Upper lobe of right lung (tissue), 1 donor: ENCODE measurements at regions not wholly inside any gene's neighbourhood (a gene's known extent, or its start where the extent isn't known, plus 50 kb on each side); places are given as distances from the start of the nearest gene placed in this dataset.

Experiments
- ATAC-seq: fragments of 200-7000 bp; cut with Tn5 transposase; one replicate; pipeline ENCODE4 v1.9.1; 2020; ENCODE audit warnings: mild to moderate bottlenecking, moderate library complexity
- DNase-seq: peaks from one replicate; pipeline ENCODE4 v3.0.0-alpha.2; 2020
- H3K27ac ChIP-seq: fragments of 200-600 bp; one replicate; pipeline ENCODE4 v1.8.0; 2022
- H3K27me3 ChIP-seq: fragments of 200-600 bp; one replicate; pipeline ENCODE4 v1.8.0; 2022; ENCODE audit warnings: mild to moderate bottlenecking
- H3K36me3 ChIP-seq: fragments of 200-600 bp; one replicate; pipeline ENCODE4 v1.8.0; 2022
- H3K4me1 ChIP-seq: fragments of 200-600 bp; one replicate; pipeline ENCODE4 v1.8.0; 2022
- H3K4me3 ChIP-seq: fragments of 200-600 bp; one replicate; pipeline ENCODE4 v1.8.0; 2022; ENCODE audit warnings: mild to moderate bottlenecking
- H3K9me3 ChIP-seq: fragments of 200-600 bp; one replicate; pipeline ENCODE4 v1.8.0; 2022
- CTCF ChIP-seq: fragments of 200-600 bp; IDR thresholded peaks from one replicate; pipeline ENCODE4 v1.8.0; 2022; ENCODE audit warnings: antibody characterized with exemption
- intact Hi-C: fragments of 100-400 bp; cut with DNase I; formaldehyde crosslinking; loops from one replicate; pipeline ENCODE4 v1.11.0; 2022
- donor health status: DM: no; HTN: yes; CAD: no; lungs with severe emphysema.

GRCh38 chr3:66106788-66107187, 68.1 kb upstream of the MAGI1 start:
- H3K27ac ChIP-seq = no peak overlapping the region
- ATAC-seq (no peak), DNase-seq (no peak)
- no peak for TF ChIP-seq CTCF
- H3K27me3 ChIP-seq = no peaks in the 10 kb centered on the region
- no peaks in the 10 kb centered on the region for H3K4me1 ChIP-seq
- H3K9me3 ChIP-seq = no peaks in the 10 kb centered on the region
- H3K4me3 ChIP-seq = no peak overlapping the region
- no peaks in the 10 kb centered on the region for H3K36me3 ChIP-seq
- intact Hi-C loops = loop anchor here (10.0 kb wide), 1 partner anchor 62 kb away; no protein-coding TSS in a partner anchor

- Histone ChIP-seq H3K27ac (no peak overlapping the region), H3K36me3 (no peaks in the 10 kb centered on the region), H3K4me1 (no peaks in the 10 kb centered on the region), H3K4me3 (no peak overlapping the region), H3K27me3 (no peaks in the 10 kb centered on the region), H3K9me3 (no peaks in the 10 kb centered on the region)
- ATAC-seq = no peak
- intact Hi-C loops = loop anchor here (10.0 kb wide), 1 partner anchor 60 kb away; no protein-coding TSS in a partner anchor
- DNase-seq = no peak
- TF ChIP-seq CTCF = no peak
These were observed 65.8 kb upstream of the MAGI1 start for GRCh38 chr3:66104535-66104934.

- ATAC-seq = no peak
These were observed 65.0 kb upstream of the MAGI1 start for GRCh38 chr3:66103729-66104128.

DNA sequence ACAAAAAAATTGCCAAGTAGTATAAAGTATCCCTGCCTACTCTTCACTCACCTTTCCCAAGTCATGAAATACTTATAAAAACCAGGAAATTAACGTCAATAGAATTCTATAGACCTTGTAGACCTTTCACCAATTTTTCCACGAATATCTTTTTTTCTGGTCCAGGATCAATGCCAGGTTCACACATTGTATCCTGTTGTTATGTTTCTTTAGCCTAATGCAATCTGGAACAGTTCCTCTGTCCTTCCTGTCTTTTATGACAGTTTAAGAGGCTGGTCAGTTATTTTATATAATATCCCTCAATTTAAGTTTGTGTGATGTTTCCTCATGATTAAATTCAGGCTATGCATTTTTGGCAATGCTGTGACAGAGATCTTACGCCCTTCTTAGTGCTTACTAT, 63.2 kb upstream of the MAGI1 start:
- no peaks in the 10 kb centered on the region for H3K36me3 ChIP-seq
- DNase-seq = no peak
- intact Hi-C loops = loop anchor here (10.0 kb wide), 1 partner anchor 57 kb away; no protein-coding TSS in a partner anchor

More at GRCh38 chr3:66103729-66104128, 65.0 kb upstream of the MAGI1 start:
- no peaks in the 10 kb centered on the region for H3K4me1 ChIP-seq
- no peaks in the 10 kb centered on the region for H3K27me3 ChIP-seq
- TF ChIP-seq CTCF = no peak
- H3K27ac ChIP-seq = no peak overlapping the region
- no peak overlapping the region for H3K4me3 ChIP-seq
- no peak for DNase-seq
- H3K36me3 ChIP-seq = no peaks in the 10 kb centered on the region
- intact Hi-C loops = loop anchor here (10.0 kb wide), 1 partner anchor 59 kb away; no protein-coding TSS in a partner anchor
- no peaks in the 10 kb centered on the region for H3K9me3 ChIP-seq

DNA sequence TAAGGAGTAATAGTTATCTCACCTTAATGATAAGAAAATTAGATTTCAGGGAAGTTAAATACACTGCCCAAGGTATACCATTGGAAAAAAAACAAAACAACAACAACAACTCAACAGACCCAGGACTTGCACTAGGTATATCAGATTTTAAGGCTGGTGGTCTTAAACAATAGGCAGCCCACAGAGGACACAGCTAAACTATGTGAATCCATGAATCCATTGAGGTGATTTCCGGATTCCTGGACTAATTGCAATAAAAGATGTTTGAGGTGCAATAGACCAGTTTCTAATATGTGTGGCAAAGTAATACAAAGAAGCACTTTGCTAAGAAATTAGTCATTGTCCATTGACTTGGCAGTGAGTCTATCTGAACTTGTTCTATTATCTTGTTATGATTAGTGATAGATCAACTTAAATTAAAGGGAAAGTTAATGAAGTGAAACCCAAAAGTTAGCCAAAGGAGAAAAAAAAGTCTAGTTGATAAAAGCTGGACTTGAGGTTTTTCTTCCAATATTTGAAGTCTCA, 60.9 kb upstream of the MAGI1 start:
- DNase-seq (no peak), ATAC-seq (no peak)
- H3K9me3 ChIP-seq = no peaks in the 10 kb centered on the region
- no peaks in the 10 kb centered on the region for H3K36me3 ChIP-seq
- H3K4me3 ChIP-seq = no peak overlapping the region
- intact Hi-C loops = loop anchor here (10.0 kb wide), 1 partner anchor 55 kb away; no protein-coding TSS in a partner anchor
- no peaks in the 10 kb centered on the region for H3K4me1 ChIP-seq
- no peak overlapping the region for H3K27ac ChIP-seq
- TF ChIP-seq CTCF = no peak
- H3K27me3 ChIP-seq = no peaks in the 10 kb centered on the region

More for the DNA sequence above, 63.2 kb upstream of the MAGI1 start:
- Histone ChIP-seq H3K27ac (no peak overlapping the region), H3K4me3 (no peak overlapping the region), H3K9me3 (no peaks in the 10 kb centered on the region), H3K27me3 (no peaks in the 10 kb centered on the region), H3K4me1 (no peaks in the 10 kb centered on the region)
- TF ChIP-seq CTCF = no peak
- no peak for ATAC-seq

DNA sequence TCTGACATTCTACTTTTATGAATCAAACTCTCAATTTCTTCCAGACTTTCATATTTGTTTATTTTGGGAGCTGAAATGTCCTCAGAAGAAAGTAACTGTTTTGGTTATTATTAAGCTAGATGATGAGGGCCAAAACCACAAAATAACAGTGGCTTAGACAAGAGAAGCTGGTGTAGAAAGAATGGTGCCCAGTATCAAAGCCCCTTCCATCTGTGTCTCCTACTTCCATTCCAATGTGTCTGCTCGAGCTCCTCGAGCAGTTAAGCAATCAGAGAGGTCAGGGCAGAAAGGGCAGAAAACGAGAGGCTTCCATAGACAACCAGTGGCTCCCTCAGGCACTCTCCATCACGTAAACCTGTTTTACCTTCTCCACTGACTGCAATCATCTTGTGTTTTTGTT, 59.7 kb upstream of the MAGI1 start:
- Histone ChIP-seq H3K27me3 (no peaks in the 10 kb centered on the region), H3K4me1 (no peaks in the 10 kb centered on the region), H3K27ac (no peak overlapping the region), H3K36me3 (no peaks in the 10 kb centered on the region), H3K4me3 (no peak overlapping the region), H3K9me3 (no peaks in the 10 kb centered on the region)
- no peak for ATAC-seq
- no peak for TF ChIP-seq CTCF
- intact Hi-C loops = no loop called here
- DNase-seq = no peak
